MM.1S (cell line): ENCODE measurements at regions not wholly inside any gene's neighbourhood (a gene's known extent, or its start where the extent isn't known, plus 50 kb on each side); places are given as distances from the start of the nearest gene placed in this dataset.

Source experiments
- EZH2 ChIP-seq: fragments of 300-600 bp; sonication (generic); optimal IDR thresholded peaks from 2 replicates; pipeline ENCODE3; 2017; ENCODE audit warnings: low read depth, mild to moderate bottlenecking, antibody characterized with exemption, low read length, mixed read lengths
- TF ChIP-seq, protein P1 (sequence below): fragments of 300-600 bp; sonication (generic); IDR thresholded peaks from 2 replicates; pipeline ENCODE4 v1.5.1; 2016; ENCODE audit warnings: antibody characterized with exemption, low read length, mixed read lengths

DNA sequence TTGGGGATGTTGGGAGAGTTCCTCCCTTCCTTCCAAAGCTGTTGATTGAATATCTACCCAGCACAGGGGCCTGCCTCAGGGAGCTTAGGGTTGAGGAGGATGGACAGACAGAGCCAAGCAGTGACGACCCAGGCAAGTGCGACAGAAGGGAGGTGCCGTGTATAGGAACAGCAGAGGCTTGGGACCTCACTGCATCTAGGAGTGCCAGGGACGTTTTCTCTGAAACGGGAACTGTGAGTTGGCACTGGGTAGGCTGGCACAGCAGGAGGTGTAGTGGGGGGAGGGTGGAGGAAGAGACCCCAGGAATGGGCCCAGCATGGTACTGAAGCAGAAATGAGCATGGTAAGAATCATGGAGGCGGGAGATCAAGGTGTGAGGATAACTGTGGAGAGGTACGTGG is 55.3 kb upstream of the MGMT start:
- TF ChIP-seq, protein P1, sequence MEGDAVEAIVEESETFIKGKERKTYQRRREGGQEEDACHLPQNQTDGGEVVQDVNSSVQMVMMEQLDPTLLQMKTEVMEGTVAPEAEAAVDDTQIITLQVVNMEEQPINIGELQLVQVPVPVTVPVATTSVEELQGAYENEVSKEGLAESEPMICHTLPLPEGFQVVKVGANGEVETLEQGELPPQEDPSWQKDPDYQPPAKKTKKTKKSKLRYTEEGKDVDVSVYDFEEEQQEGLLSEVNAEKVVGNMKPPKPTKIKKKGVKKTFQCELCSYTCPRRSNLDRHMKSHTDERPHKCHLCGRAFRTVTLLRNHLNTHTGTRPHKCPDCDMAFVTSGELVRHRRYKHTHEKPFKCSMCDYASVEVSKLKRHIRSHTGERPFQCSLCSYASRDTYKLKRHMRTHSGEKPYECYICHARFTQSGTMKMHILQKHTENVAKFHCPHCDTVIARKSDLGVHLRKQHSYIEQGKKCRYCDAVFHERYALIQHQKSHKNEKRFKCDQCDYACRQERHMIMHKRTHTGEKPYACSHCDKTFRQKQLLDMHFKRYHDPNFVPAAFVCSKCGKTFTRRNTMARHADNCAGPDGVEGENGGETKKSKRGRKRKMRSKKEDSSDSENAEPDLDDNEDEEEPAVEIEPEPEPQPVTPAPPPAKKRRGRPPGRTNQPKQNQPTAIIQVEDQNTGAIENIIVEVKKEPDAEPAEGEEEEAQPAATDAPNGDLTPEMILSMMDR = no peak
- no peak for TF ChIP-seq EZH2
